Heart left ventricle (tissue), 13 donors: ENCODE measurements at regions not wholly inside any gene's neighbourhood (a gene's known extent, or its start where the extent isn't known, plus 50 kb on each side); places are given as distances from the start of the nearest gene placed in this dataset.
"Not testable (repeated sequence)": the region's sequence is repeated elsewhere in the genome, so short reads cannot be mapped to it uniquely, and the experiment has no call there.

ENCODE experiments used
- POLR2A ChIP-seq, 2 donors: fragments of 450-650 bp; IDR thresholded peaks; one replicate each; pipeline ENCODE4 v1.6.1; 2017; ENCODE audit warnings: antibody characterized with exemption in 2 of 2, mild to moderate bottlenecking in 2 of 2, moderate library complexity in 2 of 2
- TF ChIP-seq, protein P1 (sequence below), 12 donors: fragments of 200-600 bp; sonication (generic) in 4 of 12; IDR thresholded peaks; one replicate each; pipeline versions ENCODE4 v1.5.0 to v1.8.0; 2018 to 2022; ENCODE audit warnings: antibody characterized with exemption in 12 of 12, mild to moderate bottlenecking in 5 of 12
- donor health status: ischemic (EF 13 %, LVEDD 7.1; RV severe dilation, severe dysfunction).
- donor health status: DM: no; HTN: yes; CAD: no.
- donor health status: DM: no; HTN: no; CAD: no.
- donor health status: ischemic (EF 25% LVEDD 6.9; RV normal size, moderate dysfunction).
- donor health status: ischemic (EF 25% LVEDD 5.7; RV mildly dilated, moderate dysfunction).
- donor health status: ischemic (EF 35%, LVEDD 5.7; RV mildly dilated, moderate dysfunction).
- donor health status: nonischemic (EF 11% LVEDD 7.7; RV severe dilation, severe dysfunction).
- donor health status: DM: yes; HTN: yes; CAD: no.
- donor health status: PGD.
- donor health status: ischemic (EF 29% LVEDD 5.4; RV normal size, mild dysfunction).
- donor health status: nonischemic (EF 23%, LVEDD 6.1; RV moderate dilation, normal function).

DNA sequence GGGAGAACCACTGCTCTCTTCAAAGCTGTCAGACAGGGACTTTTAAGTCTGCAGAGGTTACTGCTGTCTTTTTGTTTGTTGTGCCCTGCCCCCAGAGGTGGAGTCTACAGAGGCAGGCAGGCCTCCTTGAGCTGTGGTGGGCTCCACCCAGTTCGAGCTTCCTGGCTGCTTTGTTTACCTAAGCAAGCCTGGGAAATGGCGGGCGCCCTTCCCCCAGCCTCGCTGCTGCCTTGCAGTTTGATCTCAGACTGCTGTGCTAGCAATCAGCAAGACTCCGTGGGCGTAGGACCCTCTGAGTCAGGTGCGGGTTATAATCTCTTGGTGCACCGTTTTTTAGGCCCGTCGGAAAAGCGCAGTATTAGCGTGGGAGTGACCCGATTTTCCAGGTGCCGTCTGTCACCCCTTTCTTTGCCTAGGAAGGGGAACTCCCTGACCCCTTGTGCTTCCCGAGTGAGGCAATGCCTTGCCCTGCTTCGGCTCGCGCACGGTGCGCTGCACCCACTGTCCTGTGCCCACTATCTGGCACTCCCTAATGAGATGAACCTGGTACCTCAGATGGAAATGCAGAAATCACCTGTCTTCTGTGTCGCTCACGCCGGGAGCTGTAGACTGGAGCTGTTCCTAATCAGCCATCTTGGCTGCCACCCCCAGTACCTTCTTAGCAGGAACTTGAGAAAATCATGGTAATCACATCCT, 56.1 kb upstream of the TNFAIP8 start:
- TF ChIP-seq, protein P1, sequence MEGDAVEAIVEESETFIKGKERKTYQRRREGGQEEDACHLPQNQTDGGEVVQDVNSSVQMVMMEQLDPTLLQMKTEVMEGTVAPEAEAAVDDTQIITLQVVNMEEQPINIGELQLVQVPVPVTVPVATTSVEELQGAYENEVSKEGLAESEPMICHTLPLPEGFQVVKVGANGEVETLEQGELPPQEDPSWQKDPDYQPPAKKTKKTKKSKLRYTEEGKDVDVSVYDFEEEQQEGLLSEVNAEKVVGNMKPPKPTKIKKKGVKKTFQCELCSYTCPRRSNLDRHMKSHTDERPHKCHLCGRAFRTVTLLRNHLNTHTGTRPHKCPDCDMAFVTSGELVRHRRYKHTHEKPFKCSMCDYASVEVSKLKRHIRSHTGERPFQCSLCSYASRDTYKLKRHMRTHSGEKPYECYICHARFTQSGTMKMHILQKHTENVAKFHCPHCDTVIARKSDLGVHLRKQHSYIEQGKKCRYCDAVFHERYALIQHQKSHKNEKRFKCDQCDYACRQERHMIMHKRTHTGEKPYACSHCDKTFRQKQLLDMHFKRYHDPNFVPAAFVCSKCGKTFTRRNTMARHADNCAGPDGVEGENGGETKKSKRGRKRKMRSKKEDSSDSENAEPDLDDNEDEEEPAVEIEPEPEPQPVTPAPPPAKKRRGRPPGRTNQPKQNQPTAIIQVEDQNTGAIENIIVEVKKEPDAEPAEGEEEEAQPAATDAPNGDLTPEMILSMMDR (IDR thresholded peaks at IDR 0.05) = not testable (repeated sequence)
- TF ChIP-seq POLR2A (IDR thresholded peaks at IDR 0.05) = not testable (repeated sequence)
